ENCODE measurements at regions not wholly inside any gene's neighbourhood (a gene's known extent, or its start where the extent isn't known, plus 50 kb on each side); places are given as distances from the start of the nearest gene placed in this dataset.

DNA sequence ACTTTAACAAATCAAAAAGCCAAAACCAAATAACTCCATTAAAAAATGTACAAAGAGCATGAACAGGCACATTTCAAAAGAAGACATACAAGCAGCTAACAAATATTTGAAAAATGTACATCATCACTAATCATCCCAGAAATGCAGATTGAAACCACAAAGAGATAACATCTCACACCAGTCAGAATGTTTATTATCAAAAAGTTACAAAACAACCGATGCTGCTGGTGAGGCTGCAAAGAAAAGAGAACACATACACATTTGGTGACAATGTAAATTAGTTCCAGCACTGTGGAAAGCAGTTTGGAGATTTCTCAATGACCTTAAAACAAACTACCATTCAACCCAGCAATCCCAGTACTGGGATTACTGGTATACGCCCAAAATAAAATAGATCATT, 756.0 kb upstream of the PCDH20 start:
- no peak for TF ChIP-seq NFIC (IDR thresholded peaks at IDR 0.05)
- no peak for TF ChIP-seq TCF12 (IDR thresholded peaks at IDR 0.05; ENCODE audit: low read depth)
- no peak for TF ChIP-seq RAD21 (IDR thresholded peaks at IDR 0.05; ENCODE audit: low read depth)
- TF ChIP-seq, protein P1, sequence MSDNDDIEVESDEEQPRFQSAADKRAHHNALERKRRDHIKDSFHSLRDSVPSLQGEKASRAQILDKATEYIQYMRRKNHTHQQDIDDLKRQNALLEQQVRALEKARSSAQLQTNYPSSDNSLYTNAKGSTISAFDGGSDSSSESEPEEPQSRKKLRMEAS (IDR thresholded peaks at IDR 0.05): no peak
- TF ChIP-seq FOXM1 (IDR thresholded peaks at IDR 0.05; ENCODE audit: borderline replicate concordance, low read depth): no peak
- no peak for TF ChIP-seq ZBTB7A (IDR thresholded peaks at IDR 0.05; ENCODE audit: low read depth)
- no peak for TF ChIP-seq TAF1 (IDR thresholded peaks at IDR 0.05; ENCODE audit: low read depth)
- no peak for TF ChIP-seq EP300 (IDR thresholded peaks at IDR 0.05; ENCODE audit: borderline replicate concordance)
- TF ChIP-seq TEAD4 (IDR thresholded peaks at IDR 0.05): no peak
- TF ChIP-seq CEBPB (IDR thresholded peaks at IDR 0.05): no peak
